ENCODE measurements at regions not wholly inside any gene's neighbourhood (a gene's known extent, or its start where the extent isn't known, plus 50 kb on each side); places are given as distances from the start of the nearest gene placed in this dataset.
"Not testable (repeated sequence)": the region's sequence is repeated elsewhere in the genome, so short reads cannot be mapped to it uniquely, and the experiment has no call there.

DNA sequence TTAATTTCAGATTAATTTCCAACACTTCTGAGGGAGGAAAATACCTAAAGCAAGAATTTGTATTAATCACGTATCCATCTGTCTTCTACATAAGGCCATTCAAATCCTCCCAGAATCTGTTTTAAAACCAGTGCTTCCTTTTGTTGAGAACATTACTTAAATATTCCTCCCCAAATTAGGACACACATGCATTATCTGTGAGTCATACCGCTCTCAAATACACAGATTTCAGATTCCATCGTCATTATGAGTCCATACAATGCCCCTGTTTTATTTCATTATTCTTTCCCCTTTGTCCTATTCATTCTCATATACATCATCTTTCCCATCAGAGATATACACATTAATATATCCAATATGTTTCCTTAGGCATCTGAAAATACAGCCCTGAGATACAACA is 57.3 kb upstream of the PRSS12 start:
- DNase-seq (ENCODE audit: low spot score): no peak

DNA sequence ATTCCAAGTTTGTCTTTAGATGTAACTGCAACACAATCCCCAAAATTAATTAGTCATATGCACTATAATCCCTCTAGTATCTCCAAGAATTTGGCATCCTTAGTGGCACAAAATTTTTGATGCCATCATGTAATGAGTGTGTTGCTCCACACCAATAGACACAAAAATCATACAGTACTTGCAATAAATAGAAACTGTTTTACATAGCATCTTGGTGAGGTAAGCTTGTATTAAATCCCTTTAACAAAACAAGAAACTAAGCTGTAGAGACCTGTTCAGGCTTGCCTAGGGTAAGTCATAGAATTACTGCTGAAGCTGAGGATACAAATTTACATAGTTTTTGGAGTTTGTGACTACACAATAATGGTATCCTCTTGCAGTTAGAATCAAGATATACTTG is 64.5 kb upstream of the PRSS12 start:
- no peak for DNase-seq (ENCODE audit: low spot score)

DNA sequence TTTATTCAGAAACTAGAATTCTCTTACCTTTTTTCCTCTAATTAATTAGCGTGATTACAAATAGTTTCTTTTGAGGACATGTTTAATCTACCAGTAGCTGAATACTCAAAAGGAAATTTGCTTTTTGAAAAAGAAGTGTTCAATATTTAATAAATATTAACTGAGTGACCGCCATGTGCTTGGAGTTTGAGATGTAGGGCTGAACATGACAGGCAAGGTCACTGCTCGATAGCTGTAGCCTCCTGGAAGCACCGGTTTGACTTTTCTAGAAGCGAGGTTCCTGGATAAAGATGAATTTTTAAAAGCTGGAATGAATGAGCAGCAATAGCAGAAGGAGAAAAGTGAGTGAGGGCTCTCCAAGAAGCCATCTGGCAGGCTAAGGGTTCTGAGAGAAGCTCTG is 65.0 kb upstream of the PRSS12 start:
- DNase-seq (ENCODE audit: low spot score): not testable (repeated sequence)

DNA sequence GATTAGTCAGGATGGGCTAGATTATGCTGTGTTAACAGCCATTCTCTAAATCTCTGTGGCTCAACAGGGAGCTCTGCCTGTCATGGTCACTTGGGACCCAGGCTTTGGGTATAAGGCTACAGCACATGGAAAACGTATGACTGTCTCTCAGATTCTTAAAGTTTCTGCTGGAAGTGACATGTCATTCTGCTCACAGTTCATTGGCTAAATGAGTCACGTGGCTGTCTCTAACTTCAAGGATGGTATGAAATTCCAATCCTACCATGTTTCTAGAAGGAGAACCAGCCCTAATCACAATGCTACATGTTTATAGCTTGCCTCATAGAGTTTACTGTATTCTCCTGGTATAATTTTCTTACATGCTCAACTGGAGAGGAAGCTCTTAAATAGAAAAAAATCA is 65.6 kb upstream of the PRSS12 start:
- not testable (repeated sequence) for DNase-seq (ENCODE audit: low spot score)

DNA sequence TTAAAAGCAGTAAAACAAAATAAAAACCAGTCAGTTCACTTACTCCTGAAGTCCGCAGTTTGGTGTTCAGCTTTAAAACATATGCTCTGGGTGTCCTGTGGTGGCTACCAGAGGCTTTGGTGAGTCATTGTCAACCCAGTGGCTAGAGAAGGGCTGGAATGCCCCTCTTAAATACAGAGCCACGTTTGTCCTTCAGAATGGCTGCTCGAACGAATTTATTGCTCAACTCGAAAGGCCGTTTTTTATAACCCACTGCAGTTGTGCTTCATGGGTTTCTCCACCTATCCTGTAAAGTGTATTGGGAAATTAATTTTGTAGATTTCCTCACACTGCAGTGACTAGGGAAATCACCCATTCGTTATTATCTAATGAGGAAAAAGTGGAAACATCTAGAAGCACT is 66.8 kb upstream of the PRSS12 start:
- DNase-seq (ENCODE audit: low spot score): not testable (repeated sequence)

DNA sequence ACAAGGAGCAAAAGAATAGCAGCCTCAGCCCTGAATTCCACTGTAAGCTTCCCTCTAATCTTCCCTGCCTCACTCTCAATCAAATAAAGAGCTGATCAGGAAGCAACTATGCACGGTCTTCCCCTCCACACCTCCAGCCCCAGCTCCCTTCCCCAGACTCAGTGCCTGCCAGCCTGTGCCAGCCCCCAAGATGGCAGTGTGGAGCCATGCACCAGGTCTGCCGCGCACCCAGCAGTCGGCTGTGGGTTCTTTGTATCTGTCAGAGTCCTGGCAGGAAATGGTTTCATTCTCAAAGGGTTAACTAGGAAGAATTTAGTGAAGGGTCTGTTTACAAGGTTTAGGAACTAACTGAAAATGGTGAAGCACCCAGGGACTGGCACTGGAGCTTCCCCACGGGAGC is 71.3 kb upstream of the PRSS12 start:
- peak; percentile 48 for DNase-seq (ENCODE audit: low spot score)

DNA sequence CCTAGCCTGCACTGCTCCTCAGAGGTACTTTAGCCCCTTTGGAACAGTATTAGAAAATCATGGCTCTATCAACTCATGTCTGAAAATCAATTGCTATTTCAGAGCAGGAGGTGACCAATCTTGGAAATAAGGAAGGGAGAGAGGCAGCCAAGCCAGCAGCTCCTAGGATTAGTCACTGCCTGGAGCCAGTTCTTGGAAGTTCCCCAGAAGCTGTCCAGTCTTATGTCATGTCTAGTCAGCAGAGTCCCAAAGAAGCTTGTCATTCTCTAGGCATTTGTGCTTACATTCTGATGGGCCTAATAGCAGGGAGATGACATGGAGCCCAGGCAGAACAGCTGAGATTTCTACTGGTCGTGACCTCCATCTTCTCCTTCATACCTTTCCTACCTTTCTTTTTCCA is 76.1 kb upstream of the PRSS12 start:
- DNase-seq (ENCODE audit: low spot score): not testable (repeated sequence)

DNA sequence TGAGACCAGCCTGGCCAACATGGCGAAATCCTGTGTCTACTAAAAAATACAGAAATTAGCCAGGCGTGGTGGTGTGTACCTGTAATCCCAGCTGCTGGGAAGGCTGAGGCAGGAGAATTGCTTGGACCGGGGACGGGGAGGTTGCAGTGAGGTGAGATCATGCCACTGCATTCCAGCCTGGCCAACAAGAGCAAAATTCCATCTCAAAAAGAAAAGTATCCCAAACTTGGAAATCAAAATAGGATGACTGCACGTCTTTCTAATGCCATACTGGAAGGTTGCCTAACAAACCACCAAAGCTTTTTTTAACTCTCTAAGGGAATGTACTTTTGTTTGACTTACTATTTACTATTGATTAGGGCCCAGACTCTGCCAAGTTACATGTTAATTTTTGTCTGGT is 79.6 kb upstream of the PRSS12 start:
- not testable (repeated sequence) for DNase-seq (ENCODE audit: low spot score)

DNA sequence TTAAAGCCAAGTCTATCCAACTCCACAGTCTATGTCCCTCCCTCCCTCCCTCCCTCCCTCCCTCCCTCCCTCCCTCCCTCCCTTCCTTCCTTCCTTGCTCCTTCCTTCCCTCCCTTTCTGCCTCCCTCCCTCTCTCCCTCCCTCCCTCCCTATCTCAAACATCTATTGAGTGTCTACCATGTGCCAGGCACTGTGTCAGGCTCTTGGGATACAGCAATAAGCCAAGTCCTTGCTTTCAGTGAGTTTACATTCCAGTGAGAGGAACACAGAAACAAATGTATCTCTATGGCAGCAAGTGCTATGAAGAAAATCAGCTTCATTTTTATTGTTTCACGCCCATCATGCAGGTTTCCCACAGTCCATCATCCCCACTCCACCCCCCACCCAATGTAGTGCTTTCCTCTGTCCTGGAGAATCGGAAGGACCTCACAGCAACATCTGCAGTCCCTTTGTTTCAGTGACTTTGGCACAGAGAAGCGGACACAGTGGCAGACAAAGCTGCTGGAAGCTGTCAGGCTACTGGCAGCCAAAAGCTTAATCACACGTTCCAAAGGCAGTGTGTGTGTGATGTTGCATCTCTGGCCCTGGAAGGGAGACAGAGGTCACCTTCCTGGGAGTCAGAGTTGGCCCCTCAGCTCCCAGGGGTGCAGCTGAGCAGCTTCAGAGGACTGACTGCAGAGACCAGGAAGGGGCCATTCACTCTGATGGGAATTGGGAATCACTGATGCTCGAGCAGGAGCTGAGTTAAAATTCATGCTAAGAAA is 81.0 kb upstream of the PRSS12 start:
- not testable (repeated sequence) for DNase-seq (ENCODE audit: low spot score)

DNA sequence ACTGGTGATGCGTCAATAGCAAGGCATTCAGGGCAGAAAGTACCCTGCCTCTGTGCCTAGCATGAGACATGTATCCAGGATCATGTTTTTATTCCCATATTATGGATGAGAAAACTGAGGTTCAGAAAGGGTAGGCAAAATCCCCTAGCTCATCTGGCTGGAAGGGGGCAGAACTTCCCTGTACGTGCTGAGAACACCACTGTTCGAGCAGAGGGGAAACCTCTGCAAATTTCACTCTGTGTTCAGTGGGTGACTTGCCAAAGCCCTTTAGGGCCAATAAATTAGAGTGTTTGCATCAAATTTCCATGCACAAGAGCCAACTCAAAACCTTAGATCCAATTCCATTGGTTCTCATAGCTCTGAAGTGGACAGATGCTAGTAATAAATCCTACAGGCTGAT is 82.6 kb upstream of the PRSS12 start:
- DNase-seq (ENCODE audit: low spot score): not testable (repeated sequence)

DNA sequence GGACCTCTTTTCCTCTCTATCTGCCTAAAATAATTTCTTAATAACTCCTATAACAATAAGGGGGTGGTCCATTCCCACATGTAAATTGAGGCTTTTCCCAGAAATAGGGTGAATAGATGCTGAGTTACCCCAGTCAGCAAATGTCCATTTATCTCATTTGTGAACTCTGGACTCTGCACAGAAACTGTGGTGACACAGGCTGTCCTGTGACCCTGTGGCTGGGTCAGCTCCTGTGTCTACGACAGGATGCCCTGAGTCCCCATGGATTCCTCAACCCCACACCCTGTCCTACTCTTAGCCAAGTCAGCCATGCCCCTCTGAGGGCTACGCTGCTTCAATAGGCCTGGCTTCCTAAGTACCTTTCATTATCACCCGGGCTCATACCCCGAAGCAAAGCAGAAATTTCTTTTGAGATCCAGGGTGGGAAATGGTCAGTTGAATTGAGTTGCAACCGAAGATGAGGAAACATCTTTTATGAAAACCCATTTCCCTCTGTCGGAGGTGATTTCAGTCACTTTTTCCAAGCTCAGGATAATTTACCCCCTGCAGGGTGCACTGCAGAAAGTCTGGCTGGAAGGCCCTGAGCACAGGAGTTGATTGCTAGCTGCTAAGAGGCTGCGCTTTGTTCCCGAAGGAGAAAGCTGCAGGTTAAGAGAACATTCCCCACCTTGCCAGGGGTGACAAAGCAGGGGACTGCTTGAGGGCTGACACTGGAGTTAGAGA is 89.5 kb upstream of the PRSS12 start:
- not testable (repeated sequence) for DNase-seq (ENCODE audit: low spot score)

DNA sequence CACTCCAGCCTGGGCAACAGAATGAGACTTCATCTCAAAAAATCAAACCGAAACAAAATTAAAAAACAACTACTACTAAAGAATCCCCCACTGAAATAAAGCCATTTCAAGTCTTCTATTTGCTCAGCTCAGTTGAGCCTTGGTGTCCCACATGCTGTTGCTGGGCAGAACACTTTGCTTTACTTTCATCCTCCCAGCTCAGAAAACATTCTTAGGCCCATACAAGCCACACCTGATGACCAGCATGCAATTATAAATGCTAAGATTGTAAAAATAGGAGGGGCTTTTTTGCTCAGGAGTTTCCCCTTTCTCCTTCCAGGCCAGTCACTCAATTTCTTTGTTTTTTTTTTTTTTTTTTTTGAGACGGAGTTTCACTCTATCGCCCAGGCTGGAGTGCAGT is 94.6 kb upstream of the PRSS12 start:
- not testable (repeated sequence) for DNase-seq (ENCODE audit: low spot score)

DNA sequence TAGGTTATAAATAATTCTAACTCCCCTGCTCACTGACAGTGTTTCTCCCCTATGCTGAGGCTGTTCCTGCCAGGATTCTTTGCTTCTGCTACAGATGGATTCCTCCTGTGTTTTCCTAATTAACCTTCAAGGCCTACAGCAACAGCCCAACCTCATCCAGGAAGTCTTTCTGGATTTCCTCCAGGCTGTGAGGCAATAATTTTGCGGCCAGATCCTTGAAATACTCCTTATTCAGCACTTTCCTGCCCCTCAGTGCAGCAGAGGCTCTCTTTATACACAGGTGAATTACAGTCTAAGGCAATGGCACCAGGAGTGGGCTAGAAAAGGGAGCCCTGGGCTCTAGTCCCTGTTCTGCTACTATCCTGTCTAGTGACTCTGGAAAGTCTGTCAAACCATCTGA is 102.1 kb upstream of the PRSS12 start:
- not testable (repeated sequence) for DNase-seq (ENCODE audit: low spot score)

DNA sequence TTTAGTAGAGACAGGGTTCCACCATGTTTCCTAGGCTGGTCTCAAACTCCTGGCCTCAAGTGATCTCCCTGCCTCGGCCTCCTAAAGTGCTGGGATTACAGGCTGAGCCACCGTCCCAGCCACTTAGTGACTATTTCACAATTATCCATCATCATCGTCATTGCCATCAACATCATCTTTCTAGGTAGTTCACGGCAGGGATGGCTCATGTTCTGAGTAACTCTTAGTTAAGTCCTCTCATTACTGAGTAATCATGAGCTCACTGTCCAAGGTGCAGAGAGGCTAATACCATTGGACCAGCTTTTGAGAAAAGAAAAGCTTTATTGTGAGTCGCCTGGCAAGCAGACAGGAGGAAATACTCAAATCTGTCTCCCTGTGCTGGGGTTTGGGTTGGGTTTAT is 108.6 kb upstream of the PRSS12 start:
- not testable (repeated sequence) for DNase-seq (ENCODE audit: low spot score)

DNA sequence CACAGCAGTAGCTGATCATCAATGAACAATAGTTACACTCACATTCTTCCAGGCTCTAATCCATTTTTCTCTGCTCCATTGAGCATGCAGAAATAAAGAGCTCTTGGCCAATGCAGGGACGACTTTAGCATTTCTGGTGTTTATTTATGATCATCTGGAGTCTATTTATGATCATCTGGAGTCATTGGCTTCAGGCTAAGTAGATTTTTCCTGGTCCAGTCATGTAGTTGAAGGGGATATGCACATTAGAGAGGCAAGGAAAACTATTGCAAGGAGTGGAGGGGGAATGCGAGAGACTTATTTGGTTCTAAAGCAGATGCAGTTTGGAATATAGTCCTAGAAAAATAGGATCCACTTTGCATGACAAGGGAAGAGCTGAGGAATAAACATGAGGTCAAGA is 113.0 kb upstream of the PRSS12 start:
- not testable (repeated sequence) for DNase-seq (ENCODE audit: low spot score)

DNA sequence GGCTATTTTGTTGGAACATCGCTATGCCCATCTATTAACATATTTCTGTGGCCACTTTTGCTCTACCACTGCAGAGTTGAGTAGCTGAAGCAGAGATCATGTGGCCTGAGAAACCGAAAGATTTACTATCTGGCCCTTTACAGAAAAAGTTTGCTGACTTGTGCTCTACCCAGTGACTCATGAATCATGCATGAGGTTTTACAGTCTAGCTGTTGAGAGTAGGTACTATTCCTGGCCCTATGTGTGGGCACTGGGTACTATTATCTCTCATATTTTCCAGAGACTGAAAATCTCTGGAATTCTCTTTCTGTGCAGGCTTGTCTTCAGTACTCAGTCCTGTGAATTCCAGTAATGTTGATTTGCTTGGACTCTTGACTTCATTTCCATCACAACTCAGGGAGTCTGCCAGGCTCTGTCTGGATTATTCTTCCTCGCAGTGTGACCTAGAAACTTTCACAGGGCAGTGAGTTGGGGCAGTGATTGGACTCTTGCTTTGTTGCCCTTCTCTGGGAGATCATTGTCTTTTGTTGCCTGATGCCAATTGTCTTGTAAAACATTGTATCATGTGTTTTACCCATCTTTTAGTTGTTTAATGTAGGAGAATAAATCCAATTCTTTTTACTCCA is 121.3 kb upstream of the PRSS12 start:
- DNase-seq (ENCODE audit: low spot score): not testable (repeated sequence)

DNA sequence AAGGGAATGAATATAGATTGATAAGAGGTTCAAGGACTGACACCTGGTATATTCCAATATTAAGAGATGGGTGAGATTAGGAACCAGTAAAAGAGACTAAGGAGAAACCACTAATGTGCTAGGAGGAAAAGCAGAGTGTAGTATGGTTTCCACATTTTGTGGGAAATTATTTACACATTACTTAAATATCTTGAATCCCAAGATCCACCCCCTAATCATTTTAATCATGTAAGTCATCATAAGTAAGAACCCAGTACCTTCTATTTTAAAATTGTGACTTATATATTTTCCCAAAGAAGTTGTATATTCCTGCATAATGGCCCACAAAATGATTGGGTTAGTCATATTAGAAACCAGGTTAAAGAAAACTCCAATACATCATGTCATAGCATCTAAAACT is 122.0 kb upstream of the PRSS12 start:
- DNase-seq (ENCODE audit: low spot score): not testable (repeated sequence)

DNA sequence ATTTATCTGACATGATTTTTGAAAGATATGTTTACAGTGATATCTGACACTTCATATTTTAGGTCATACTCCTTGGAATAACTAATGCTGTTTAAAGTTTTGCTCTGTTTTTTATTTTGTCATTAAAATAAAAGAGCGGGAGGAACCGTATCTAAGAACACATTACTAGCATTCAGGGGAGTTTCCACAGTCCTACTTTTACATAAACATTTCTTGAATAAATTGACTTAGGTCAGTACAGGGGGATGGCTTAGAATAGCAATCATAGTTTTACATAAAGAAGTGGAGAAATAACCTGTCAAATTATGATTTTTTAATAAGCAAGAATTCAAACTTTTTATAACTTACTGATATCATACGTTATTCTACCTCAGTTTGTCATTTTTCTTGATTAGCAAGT is 123.1 kb upstream of the PRSS12 start:
- DNase-seq (ENCODE audit: low spot score): not testable (repeated sequence)

DNA sequence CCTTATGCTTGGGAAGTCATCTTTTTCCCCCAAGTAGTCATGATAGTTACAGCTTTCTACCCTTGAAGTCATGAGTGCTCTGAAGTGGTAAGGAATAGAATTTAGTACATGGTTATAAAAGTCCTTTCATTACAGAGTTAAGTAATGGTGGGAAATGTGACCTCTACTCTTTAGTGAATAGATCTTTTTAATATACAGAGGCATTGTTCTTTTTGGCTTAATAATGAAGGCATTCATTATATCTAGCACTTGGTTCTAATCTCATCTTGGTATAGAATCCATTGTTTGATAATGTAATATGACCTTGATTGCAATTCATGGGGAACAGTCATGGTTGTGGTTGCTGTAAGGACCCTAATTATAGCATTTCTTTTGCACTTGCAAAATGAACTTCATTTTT is 125.0 kb upstream of the PRSS12 start:
- DNase-seq (ENCODE audit: low spot score): not testable (repeated sequence)

DNA sequence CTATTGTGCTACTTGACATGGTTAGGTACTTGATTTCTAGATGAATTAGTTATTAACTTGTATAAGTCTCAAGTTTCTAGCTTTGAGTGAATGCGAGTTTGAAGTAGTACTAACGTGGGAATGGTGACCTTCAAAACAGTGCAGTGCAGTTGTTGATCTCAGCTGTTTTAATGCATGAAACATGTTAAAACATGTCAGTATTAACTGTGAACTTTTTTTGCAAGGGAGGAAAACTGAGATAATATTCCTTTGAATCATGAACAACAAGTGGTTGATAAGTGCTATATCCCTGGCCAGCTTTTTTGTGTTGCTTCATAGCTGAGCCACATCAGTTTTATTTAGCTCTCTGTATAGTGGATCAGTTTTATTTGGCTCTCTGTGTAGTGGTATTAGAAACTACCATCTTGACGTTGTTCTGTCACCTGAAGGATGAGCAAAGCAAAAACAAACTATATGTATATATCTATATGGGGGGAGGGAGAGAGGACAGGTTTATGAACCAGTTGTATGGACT is 133.1 kb upstream of the PRSS12 start:
- not testable (repeated sequence) for DNase-seq (ENCODE audit: low spot score)

DNA sequence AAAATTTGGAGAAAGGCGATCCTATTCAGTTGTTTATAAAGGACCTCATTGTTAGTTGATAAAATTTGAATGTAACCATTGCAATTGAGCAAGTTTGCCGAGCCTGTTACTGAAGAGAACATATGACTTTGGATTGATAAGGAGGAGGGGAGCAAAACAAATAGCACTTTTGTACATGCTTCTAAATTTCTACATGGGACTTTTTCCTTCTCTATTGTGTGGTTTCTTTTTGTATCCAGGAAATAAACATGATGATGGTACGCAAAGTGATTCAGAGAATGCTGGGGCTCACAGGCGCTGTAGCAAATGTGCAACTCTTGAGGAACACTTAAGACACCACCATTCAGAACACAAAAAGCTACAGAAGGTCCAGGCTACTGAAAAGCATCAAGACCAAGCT is 140.2 kb upstream of the PRSS12 start:
- not testable (repeated sequence) for DNase-seq (ENCODE audit: low spot score)

DNA sequence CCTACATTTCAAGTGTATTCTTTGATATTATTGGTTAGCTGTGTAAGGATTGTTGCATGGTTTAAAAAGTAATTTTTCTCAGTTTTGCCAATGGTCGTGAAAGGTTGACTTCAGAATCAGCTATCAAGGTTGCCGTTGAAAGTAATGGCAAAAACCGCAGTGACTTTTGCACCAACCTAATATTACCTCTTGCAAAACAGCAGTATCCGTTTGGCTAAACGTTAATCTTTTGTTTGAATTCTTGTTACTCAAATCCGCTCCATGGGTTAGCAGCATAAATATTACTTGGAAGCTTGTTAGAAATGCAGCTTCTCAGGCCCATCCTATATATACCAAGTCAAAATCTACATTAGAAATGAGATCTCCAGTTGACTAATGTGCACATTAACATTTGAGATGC is 141.6 kb upstream of the PRSS12 start:
- not testable (repeated sequence) for DNase-seq (ENCODE audit: low spot score)

DNA sequence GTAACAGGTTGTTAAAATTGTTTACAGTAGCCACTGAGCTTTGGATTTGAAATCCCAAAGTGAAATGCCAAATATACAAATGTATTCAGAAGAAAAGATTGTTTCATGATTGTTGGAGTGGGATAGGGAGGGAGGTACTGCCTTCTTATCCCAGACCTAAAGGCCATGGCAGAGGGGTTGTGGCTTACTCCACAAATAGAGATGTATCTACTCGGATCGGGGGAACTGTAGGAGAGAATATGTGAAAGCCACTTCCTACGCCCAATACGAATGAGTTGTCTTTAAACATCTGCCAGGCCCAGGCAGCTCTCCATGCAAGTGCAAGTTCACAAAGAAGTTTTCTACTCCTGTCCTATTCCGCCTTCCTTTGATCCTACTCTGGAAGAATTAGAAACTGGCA is 150.2 kb upstream of the PRSS12 start:
- not testable (repeated sequence) for DNase-seq (ENCODE audit: low spot score)
